GM12874 (cell line): ENCODE measurements at regions not wholly inside any gene's neighbourhood (a gene's known extent, or its start where the extent isn't known, plus 50 kb on each side); places are given as distances from the start of the nearest gene placed in this dataset.

Source experiments
- TF ChIP-seq, protein P1 (sequence below): IDR thresholded peaks from 2 replicates; pipeline ENCODE4 v1.5.1; 2011; ENCODE audit warnings: low read depth, mild to moderate bottlenecking, control low read depth, low read length, moderate library complexity; ENCODE audit not compliant: insufficient read depth

DNA sequence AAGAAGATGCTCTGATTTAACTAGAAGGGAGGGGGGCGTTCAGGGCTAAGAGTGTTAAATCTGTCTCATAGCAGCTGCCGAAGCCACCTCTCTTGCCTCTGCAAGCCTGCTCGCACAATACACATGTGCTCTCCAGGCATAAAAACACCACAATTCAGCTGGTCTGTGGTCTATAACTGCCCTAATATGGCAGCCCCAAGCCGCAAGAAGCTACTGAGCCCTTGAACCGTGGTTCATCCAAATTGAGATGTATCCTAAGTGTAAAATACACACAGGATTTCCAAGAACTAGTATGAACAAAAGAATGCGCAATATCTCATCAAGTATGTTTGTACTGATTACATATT is 70.8 kb upstream of the FGFR2 start:
- TF ChIP-seq, protein P1, sequence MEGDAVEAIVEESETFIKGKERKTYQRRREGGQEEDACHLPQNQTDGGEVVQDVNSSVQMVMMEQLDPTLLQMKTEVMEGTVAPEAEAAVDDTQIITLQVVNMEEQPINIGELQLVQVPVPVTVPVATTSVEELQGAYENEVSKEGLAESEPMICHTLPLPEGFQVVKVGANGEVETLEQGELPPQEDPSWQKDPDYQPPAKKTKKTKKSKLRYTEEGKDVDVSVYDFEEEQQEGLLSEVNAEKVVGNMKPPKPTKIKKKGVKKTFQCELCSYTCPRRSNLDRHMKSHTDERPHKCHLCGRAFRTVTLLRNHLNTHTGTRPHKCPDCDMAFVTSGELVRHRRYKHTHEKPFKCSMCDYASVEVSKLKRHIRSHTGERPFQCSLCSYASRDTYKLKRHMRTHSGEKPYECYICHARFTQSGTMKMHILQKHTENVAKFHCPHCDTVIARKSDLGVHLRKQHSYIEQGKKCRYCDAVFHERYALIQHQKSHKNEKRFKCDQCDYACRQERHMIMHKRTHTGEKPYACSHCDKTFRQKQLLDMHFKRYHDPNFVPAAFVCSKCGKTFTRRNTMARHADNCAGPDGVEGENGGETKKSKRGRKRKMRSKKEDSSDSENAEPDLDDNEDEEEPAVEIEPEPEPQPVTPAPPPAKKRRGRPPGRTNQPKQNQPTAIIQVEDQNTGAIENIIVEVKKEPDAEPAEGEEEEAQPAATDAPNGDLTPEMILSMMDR = no peak

DNA sequence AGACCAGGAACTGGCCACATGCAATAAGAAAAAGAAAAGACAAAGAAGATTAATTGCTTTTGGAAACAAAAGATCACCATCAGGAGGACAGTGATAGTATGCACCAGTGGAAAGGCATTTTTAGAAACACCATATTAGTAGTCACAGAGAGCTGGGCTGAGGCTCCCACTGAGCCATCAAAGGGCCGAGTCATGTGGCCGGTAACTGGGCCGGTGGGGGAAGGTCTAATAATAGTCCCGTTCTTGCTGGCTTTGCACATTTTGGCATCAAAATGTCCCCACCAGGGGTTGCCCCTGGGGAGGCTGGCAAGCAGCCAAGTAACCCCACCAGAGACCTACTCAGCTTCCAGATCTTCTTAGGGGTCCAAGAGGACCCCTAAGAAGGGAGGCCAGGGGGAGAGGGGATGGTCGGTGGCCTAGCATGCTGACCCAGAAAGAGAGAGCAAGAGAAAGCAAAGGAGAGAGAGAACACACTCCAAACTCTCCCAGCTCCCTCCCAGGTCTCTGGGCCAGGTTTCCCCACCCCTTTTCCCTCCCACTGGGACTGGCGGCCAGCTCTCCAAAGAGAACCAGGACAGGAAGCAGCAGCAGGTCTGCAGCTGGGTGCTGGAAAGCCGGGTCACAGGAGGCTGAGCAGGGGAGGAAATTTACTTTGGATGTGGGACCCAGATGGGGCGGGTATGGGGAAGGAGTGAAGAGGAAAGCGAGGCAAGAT is 70.2 kb upstream of the FGFR2 start:
- TF ChIP-seq, protein P1 = no peak

DNA sequence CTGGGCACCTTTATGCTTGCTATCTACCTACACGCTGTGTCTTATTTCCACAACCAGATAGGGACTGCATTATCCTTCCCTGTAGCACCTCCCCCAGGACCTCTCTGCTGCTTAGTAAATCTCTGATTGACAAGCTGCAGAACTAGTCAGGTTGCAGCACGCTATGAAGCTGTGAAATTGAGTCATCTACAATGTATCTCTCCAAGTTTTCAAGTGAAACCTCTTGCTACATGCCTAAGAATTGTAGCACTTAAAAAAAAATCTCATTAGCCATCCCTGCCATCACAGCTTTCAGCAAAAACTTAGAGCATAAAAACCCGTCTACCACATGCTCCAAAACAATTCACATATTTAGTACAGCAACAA is 69.7 kb upstream of the FGFR2 start:
- TF ChIP-seq, protein P1 = no peak

DNA sequence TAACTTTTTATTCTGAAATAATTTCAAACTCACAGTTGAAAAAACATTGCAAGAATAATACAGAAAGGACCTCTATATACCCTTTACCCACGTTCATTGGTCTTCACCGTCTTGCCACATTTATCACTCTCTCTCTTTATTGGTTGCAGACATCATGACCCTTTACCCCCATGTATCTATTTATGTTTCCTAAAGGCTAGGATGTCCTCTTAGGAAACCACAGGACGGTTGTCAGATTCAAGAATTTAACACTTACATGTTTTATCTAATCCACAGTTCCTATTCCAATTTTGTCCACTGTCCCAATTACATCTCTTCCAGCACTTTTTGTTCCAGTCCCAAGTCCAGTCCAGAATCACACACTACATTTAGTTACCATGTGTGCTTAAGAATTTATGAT is 67.6 kb upstream of the FGFR2 start:
- TF ChIP-seq, protein P1 = no peak

DNA sequence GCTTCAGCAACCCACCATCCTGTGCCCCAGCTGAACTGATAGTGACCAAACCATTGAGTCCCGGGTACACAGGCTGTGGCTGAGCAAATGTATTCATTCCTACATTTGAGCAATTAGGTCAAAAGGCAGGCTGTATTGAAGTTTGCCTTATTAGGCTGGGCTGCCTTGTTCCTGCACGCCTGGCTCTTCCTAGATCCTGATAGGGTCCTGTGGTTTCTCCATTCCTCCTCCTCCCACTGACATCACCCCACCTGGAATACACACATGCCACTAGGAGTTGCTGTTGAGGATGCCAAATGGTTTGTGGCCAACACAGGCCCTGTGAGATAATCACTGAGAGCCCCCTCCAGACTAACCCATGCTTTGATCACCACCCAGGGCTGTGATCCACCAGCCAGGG is 66.4 kb upstream of the FGFR2 start:
- TF ChIP-seq, protein P1 = no peak

DNA sequence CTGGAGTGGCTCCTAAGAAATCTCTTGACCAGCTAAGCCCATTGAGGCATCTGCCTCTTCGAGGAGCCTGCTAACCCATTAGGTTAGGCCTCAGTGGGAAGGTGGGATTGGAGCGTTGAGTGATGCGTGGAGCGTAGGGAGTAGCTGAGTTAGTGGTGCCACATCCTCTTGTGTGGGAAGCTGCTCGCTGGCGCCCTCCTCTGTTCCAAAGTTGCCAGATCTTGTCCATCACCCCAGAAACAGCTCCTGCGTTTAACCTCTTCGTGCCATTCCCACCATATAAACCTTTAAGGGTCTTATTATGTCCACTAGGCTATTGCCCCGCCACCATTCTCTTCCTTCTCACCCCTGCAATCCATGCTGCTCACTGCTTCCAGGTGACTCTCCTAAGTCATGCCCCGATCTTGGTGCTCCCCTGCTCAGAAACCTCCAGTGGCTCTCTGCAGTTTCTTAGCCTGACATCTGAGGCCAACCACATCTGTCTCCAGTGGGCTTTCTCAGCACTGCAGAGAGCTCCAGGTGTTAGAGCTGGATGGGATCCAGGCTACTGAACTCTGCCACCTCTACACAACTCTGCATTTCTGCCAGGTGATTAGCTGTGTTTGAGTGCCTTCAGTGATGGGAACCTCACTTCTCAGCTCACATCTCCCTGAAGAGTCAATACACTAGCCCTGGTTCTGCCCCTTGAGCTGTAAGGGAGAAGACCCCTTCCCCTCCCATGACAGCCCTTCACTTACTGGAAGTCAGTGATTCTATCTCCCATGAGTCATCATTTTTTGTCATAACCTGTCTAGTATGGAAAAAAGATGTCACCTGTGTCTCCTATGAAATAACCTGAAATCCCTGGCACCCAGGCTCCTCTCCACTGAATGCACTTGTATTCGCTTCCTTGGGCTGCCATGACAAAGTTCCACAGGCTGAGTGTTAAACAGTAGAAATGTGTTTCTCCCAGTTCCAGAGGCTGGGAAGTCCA is 65.0 kb upstream of the FGFR2 start:
- TF ChIP-seq, protein P1 = peak; percentile 40; the same call in 1 of the 2 replicates

DNA sequence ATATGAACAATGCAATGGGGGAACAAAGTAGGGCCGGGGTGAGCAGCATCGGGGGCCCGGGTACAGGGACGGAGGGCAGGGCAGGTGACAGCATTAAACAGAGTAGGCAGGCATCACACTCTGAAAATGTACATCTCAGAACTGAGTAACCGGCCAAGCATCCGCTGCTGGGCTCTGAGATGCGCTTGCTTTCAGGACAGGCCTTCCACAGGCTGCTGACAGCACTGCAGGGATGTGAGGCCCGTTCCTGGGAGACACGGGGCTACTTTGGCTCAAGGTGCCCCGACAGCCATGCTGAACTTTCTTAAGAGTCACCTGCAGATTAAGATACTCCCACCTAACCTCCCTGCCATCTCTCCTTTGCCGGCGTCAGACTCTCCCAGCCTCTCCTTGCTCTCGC is 64.3 kb upstream of the FGFR2 start:
- TF ChIP-seq, protein P1 = no peak
